HepG2 (cell line): ENCODE measurements at regions not wholly inside any gene's neighbourhood (a gene's known extent, or its start where the extent isn't known, plus 50 kb on each side); places are given as distances from the start of the nearest gene placed in this dataset.

Experiments
- ATAC-seq: fragments of 200-7000 bp; cut with Tn5 transposase; 3 replicates; pipeline ENCODE4 v1.9.1; 2020; ENCODE audit warnings: mild to moderate bottlenecking, moderate library complexity
- BruUV-seq: library from RNA; stranded (reverse); fragments of 400-500 nt; replicated peaks from 2 replicates; lab custom pipeline; 2021; lab: Mats Ljungman, UMichigan
- CTCF ChIA-PET: fragments of 300-600 bp; formaldehyde crosslinking; extraction: SDS; loops from one replicate; lab custom pipeline; 2021; ENCODE audit warnings: low total read pairs, inconsistent platforms, low intra/inter-chr PET ratio; lab: Yijun Ruan, JAX
- POLR2A ChIA-PET: fragments of 350-600 bp; sonication (Branson Sonifier 250); formaldehyde crosslinking; loops from one replicate; lab custom pipeline; 2020; ENCODE audit warnings: antibody characterized with exemption, inconsistent platforms; lab: Yijun Ruan, JAX
- DNase-seq: peaks from one replicate; pipeline ENCODE4 v3.0.0-alpha.2; 2015; ENCODE audit warnings: low spot score
- FAIRE-seq: peaks from 3 replicates; lab custom pipeline; 2011; peaks lifted over from hg19 to GRCh38; lab: Jason Lieb, UNC
- H2AFZ ChIP-seq: one replicate; pipeline ENCODE4 v1.6.1; 2011; ENCODE audit warnings: low read length, inconsistent platforms
- H3K27ac ChIP-seq: fragments of 300-600 bp; 3 replicates; pipeline ENCODE4 v1.8.0; 2011; ENCODE audit warnings: mixed run types, mild to moderate bottlenecking, mixed read lengths, low read length, inconsistent platforms; ENCODE audit not compliant: insufficient read depth; ENCODE audit errors: extremely low read length
- H3K27me3 ChIP-seq, 2 experiments: fragments of 200-600 bp in 1 of 2; 2 replicates in 1 of 2; 3 replicates in 1 of 2; pipeline versions ENCODE4 v1.6.0 to v1.8.0; 2011; ENCODE audit warnings: low read length in 2 of 2, mild to moderate bottlenecking in 2 of 2, moderate library complexity in 2 of 2, inconsistent platforms in 1 of 2; ENCODE audit not compliant: insufficient read depth in 2 of 2, control insufficient read depth in 1 of 2
- H3K36me3 ChIP-seq, 2 experiments: fragments of 200-600 bp in 1 of 2; replicated peaks in 1 of 2; 2 replicates in 1 of 2; 3 replicates in 1 of 2; pipeline versions ENCODE4 v1.5.1 to v1.8.0; 2011; ENCODE audit warnings: low read length in 2 of 2, inconsistent platforms in 1 of 2; ENCODE audit not compliant: insufficient read depth in 2 of 2, control insufficient read depth in 1 of 2
- H3K4me1 ChIP-seq: 2 replicates; pipeline ENCODE4 v1.5.1; 2012; ENCODE audit warnings: low read length, inconsistent platforms; ENCODE audit not compliant: insufficient read depth
- H3K4me2 ChIP-seq: 2 replicates; pipeline ENCODE4 v1.6.0; 2011; ENCODE audit warnings: low read depth, low read length, inconsistent platforms
- H3K4me3 ChIP-seq, 3 experiments: fragments of 200-600 bp in 1 of 3; sonication (generic), shearing (Covaris generic) in 1 of 3; replicated peaks in 1 of 3; 2 replicates each; pipeline ENCODE4 v1.5.1; 2011 to 2016; ENCODE audit warnings: low read length in 3 of 3, inconsistent platforms in 2 of 3, low read depth in 2 of 3, mild to moderate bottlenecking in 2 of 3, control low read depth in 1 of 3, mixed read lengths in 1 of 3; ENCODE audit not compliant: insufficient read depth in 1 of 3
- H3K79me2 ChIP-seq: one replicate; pipeline ENCODE4 v1.6.1; 2011; ENCODE audit warnings: low read length, inconsistent platforms; ENCODE audit not compliant: insufficient read depth
- H3K9ac ChIP-seq: 2 replicates; pipeline ENCODE4 v1.6.0; 2011; ENCODE audit warnings: mild to moderate bottlenecking, low read depth, low read length, inconsistent platforms; ENCODE audit not compliant: insufficient read depth
- H3K9me3 ChIP-seq: 2 replicates; pipeline ENCODE4 v1.5.1; 2012; ENCODE audit warnings: mild to moderate bottlenecking, low read length
- H4K20me1 ChIP-seq: 2 replicates; pipeline ENCODE4 v1.6.0; 2011; ENCODE audit warnings: inconsistent platforms, mild to moderate bottlenecking, low read length, moderate library complexity; ENCODE audit not compliant: insufficient read depth
- CBX1 ChIP-seq: IDR thresholded peaks from one replicate; pipeline ENCODE4 v1.6.1; 2016; ENCODE audit warnings: antibody characterized with exemption, low read depth
- CCAR2 ChIP-seq: fragments of 200-400 bp; formaldehyde crosslinking; optimal IDR thresholded peaks from 2 replicates; pipeline ENCODE3; 2018; ENCODE audit warnings: low read depth, mild to moderate bottlenecking, low read length, moderate library complexity
- CHD2 ChIP-seq: IDR thresholded peaks from 2 replicates; pipeline ENCODE4 v1.6.1; 2011; ENCODE audit warnings: low read depth, low read length, improper control_type of control experiment
- GMEB1 ChIP-seq: sonication (generic); formaldehyde crosslinking; IDR thresholded peaks from 2 replicates; pipeline ENCODE4 v1.5.1; 2020; ENCODE audit warnings: missing genetic modification reagents, mild to moderate bottlenecking, borderline replicate concordance
- HINFP ChIP-seq: sonication (generic); formaldehyde crosslinking; IDR thresholded peaks from 2 replicates; pipeline ENCODE4 v1.4.0; 2020; ENCODE audit warnings: low read depth, mild to moderate bottlenecking, missing genetic modification reagents
- NKX3-1 ChIP-seq: sonication (generic); formaldehyde crosslinking; IDR thresholded peaks from 2 replicates; pipeline ENCODE4 v1.5.0; 2020; ENCODE audit warnings: missing genetic modification reagents
- SRF ChIP-seq: IDR thresholded peaks from 2 replicates; pipeline ENCODE4 v1.6.1; 2011; ENCODE audit warnings: mild to moderate bottlenecking, low read depth, low read length, moderate library complexity
- TBL1XR1 ChIP-seq: fragments of 150-350 bp; IDR thresholded peaks from 2 replicates; pipeline ENCODE4 v1.6.1; 2014; ENCODE audit warnings: borderline replicate concordance, low read length; ENCODE audit not compliant: partially characterized antibody
- THAP9 ChIP-seq: sonication (generic); formaldehyde crosslinking; IDR thresholded peaks from 2 replicates; pipeline ENCODE4; 2020; ENCODE audit warnings: missing genetic modification reagents, mild to moderate bottlenecking, borderline replicate concordance
- TMF1 ChIP-seq: sonication (generic); formaldehyde crosslinking; IDR thresholded peaks from 2 replicates; pipeline ENCODE4 v1.8.1; 2022; ENCODE audit warnings: low read depth, missing genetic modification reagents
- ZNF383 ChIP-seq: sonication (generic); formaldehyde crosslinking; IDR thresholded peaks from 2 replicates; pipeline ENCODE4 v1.4.0; 2020; ENCODE audit warnings: missing genetic modification reagents, mild to moderate bottlenecking, borderline replicate concordance
- ZNF609 ChIP-seq: sonication (generic); formaldehyde crosslinking; IDR thresholded peaks from 2 replicates; pipeline ENCODE4 v1.4.0; 2020; ENCODE audit warnings: mild to moderate bottlenecking, missing genetic modification reagents, borderline replicate concordance
- ZSCAN22 ChIP-seq: sonication (generic); formaldehyde crosslinking; IDR thresholded peaks from 2 replicates; pipeline ENCODE4 v1.4.0; 2020; ENCODE audit warnings: mild to moderate bottlenecking, missing genetic modification reagents
- WGBS: methylation state at CpG from one replicate; pipeline ENCODE4 v1.1.6; 2017; ENCODE audit warnings: low lambda C conversion rate; 5-methylcytosine and 5-hydroxymethylcytosine counted together
- in situ Hi-C: cut with HindIII; loops from 2 replicates; pipeline ENCODE4 v1.10.0; 2017; ENCODE audit warnings: low pct_unique_long_range_greater_than_20kb; ENCODE audit not compliant: extremely low pct_ligation_motif_present
- intact Hi-C: fragments of 100-400 bp; cut with micrococcal nuclease; formaldehyde crosslinking; loops from one replicate; pipeline ENCODE4 v1.10.0; 2022; ENCODE audit not compliant: unreplicated experiment

GRCh38 chr14:83126076-83126475, 1592.4 kb upstream of the SEL1L start (continued):
- TF ChIP-seq ZNF383 (CRISPR knock-in tag) (no peak), CHD2 (no peak)
- TF ChIP-seq, all 625 proteins: peak for 0

- Histone ChIP-seq H3K4me3 (no peak overlapping the region), H3K79me2 (no peaks in the 10 kb centered on the region), H3K9me3 (peaks cover 5% of the 10 kb centered on the region; the same call in 1 of the 2 replicates), H4K20me1 (no peaks in the 10 kb centered on the region), H3K27me3 (no peaks in the 10 kb centered on the region), H3K4me2 (no peak overlapping the region), H3K27ac (no peak overlapping the region), H3K4me1 (no peaks in the 10 kb centered on the region), H3K9ac (no peak overlapping the region), H2AFZ (no peak overlapping the region), H3K36me3 (no peaks in the 10 kb centered on the region)
- CTCF ChIA-PET, result no interaction called here
- ATAC-seq, result no peak
- FAIRE-seq, result no peak
- BruUV-seq, result no TSS peak
- in situ Hi-C loops, result no loop called here
- DNase-seq, result no peak
- 10% methylated on average over 4 of the region's 4 CpGs for WGBS
- POLR2A ChIA-PET, result no interaction called here
- intact Hi-C loops, result no loop called here
- TF ChIP-seq ZSCAN22 (CRISPR knock-in tag) (no peak), TMF1 (CRISPR knock-in tag) (no peak), HINFP (CRISPR knock-in tag) (no peak), SRF (no peak), NKX3-1 (CRISPR knock-in tag) (no peak), CCAR2 (no peak), CBX1 (no peak), ZNF609 (no peak), TBL1XR1 (no peak), THAP9 (CRISPR knock-in tag) (no peak), GMEB1 (no peak)
Observed at GRCh38 chr14:83128783-83129182, 1595.1 kb upstream of the SEL1L start.
